ENCODE measurements at regions not wholly inside any gene's neighbourhood (a gene's known extent, or its start where the extent isn't known, plus 50 kb on each side); places are given as distances from the start of the nearest gene placed in this dataset.

- H3K79me1 ChIP-seq (replicated peaks; ENCODE audit: low read length, poor library complexity, severe bottlenecking): no peaks in the 10 kb centered on the region
- H2BK12ac ChIP-seq (ENCODE audit: low read length in 2 of 2): no peak overlapping the region
- no peak overlapping the region for H3K9ac ChIP-seq (ENCODE audit: low read length)
- H3K18ac ChIP-seq (ENCODE audit: low read depth in 1 of 2, low read length in 2 of 2): no peak overlapping the region
- H3K4me2 ChIP-seq (ENCODE audit: low read length, poor library complexity, severe bottlenecking): no peak overlapping the region
- no peak overlapping the region for H2BK120ac ChIP-seq (ENCODE audit: low read depth, low read length)
- no peaks in the 10 kb centered on the region for H3K4me1 ChIP-seq (ENCODE audit: control insufficient read depth, insufficient read depth, low read depth, low read length)
- 100% methylated on average over 1 of the region's 5 CpGs for WGBS
- H2BK15ac ChIP-seq (ENCODE audit: low read depth, poor library complexity, severe bottlenecking): no peak overlapping the region
- H3K4ac ChIP-seq (ENCODE audit: low read depth in 1 of 2, low read length in 2 of 2): no peak overlapping the region
- no peak overlapping the region for H3K27ac ChIP-seq (ENCODE audit: low read length, poor library complexity, severe bottlenecking)
- no peak overlapping the region for H2AFZ ChIP-seq (ENCODE audit: low read depth, low read length)
- H2BK5ac ChIP-seq (ENCODE audit: low read depth, low read length, poor library complexity, severe bottlenecking): no peak overlapping the region
- no peak overlapping the region for H3K14ac ChIP-seq (ENCODE audit: low read length in 2 of 2)
- no peak overlapping the region for H4K8ac ChIP-seq (ENCODE audit: low read length)
- DNase-seq: no peak
- H2AK5ac ChIP-seq (ENCODE audit: low read length, severe bottlenecking): no peak overlapping the region
- H3K4me3 ChIP-seq (ENCODE audit: insufficient read depth in 1 of 2, low read depth in 1 of 2, low read length in 2 of 2): no peak overlapping the region
- no peak overlapping the region for H3K23ac ChIP-seq (ENCODE audit: low read length in 2 of 2)
- no peaks in the 10 kb centered on the region for H3K27me3 ChIP-seq (ENCODE audit: control insufficient read depth in 1 of 2, insufficient read depth in 1 of 2, low read length in 2 of 2)
- H3K9me3 ChIP-seq (ENCODE audit: control insufficient read depth, low read length): no peaks in the 10 kb centered on the region
- H3K36me3 ChIP-seq (ENCODE audit: control insufficient read depth in 1 of 2, insufficient read depth in 2 of 2, low read depth in 1 of 2, low read length in 2 of 2): no peaks in the 10 kb centered on the region
- no peak overlapping the region for H4K91ac ChIP-seq (ENCODE audit: low read length)
Measured at GRCh38 chr10:65531545-65531944, 1394.3 kb upstream of the LRRTM3 start.

- Histone ChIP-seq H3K27ac (ENCODE audit: low read length, poor library complexity, severe bottlenecking) (no peak overlapping the region), H3K4ac (ENCODE audit: low read depth in 1 of 2, low read length in 2 of 2) (no peak overlapping the region)
Measured at GRCh38 chr10:65534771-65535170, 1391.1 kb upstream of the LRRTM3 start.

GRCh38 chr10:65544756-65545155 is 1381.1 kb upstream of the LRRTM3 start:
- Histone ChIP-seq H3K4me2 (ENCODE audit: low read length, poor library complexity, severe bottlenecking) (no peak overlapping the region), H3K4me3 (ENCODE audit: insufficient read depth in 1 of 2, low read depth in 1 of 2, low read length in 2 of 2) (no peak overlapping the region), H2BK5ac (ENCODE audit: low read depth, low read length, poor library complexity, severe bottlenecking) (no peak overlapping the region), H4K8ac (ENCODE audit: low read length) (no peak overlapping the region), H2AK5ac (ENCODE audit: low read length, severe bottlenecking) (no peak overlapping the region), H4K91ac (ENCODE audit: low read length) (no peak overlapping the region), H3K79me1 (replicated peaks; ENCODE audit: low read length, poor library complexity, severe bottlenecking) (no peaks in the 10 kb centered on the region), H2BK15ac (ENCODE audit: low read depth, poor library complexity, severe bottlenecking) (no peak overlapping the region), H3K18ac (ENCODE audit: low read depth in 1 of 2, low read length in 2 of 2) (no peak overlapping the region), H3K27ac (ENCODE audit: low read length, poor library complexity, severe bottlenecking) (no peak overlapping the region), H3K9ac (ENCODE audit: low read length) (no peak overlapping the region), H3K4ac (ENCODE audit: low read depth in 1 of 2, low read length in 2 of 2) (no peak overlapping the region), H3K14ac (ENCODE audit: low read length in 2 of 2) (no peak overlapping the region), H2BK12ac (ENCODE audit: low read length in 2 of 2) (no peak overlapping the region), H3K4me1 (ENCODE audit: control insufficient read depth, insufficient read depth, low read depth, low read length) (no peaks in the 10 kb centered on the region), H3K27me3 (ENCODE audit: control insufficient read depth in 1 of 2, insufficient read depth in 1 of 2, low read length in 2 of 2) (no peaks in the 10 kb centered on the region), H3K36me3 (ENCODE audit: control insufficient read depth in 1 of 2, insufficient read depth in 2 of 2, low read depth in 1 of 2, low read length in 2 of 2) (no peaks in the 10 kb centered on the region), H3K9me3 (ENCODE audit: control insufficient read depth, low read length) (peaks cover 4% of the 10 kb centered on the region), H2BK120ac (ENCODE audit: low read depth, low read length) (no peak overlapping the region), H2AFZ (ENCODE audit: low read depth, low read length) (no peak overlapping the region), H3K23ac (ENCODE audit: low read length in 2 of 2) (no peak overlapping the region)
- DNase-seq: no peak
- 67% methylated on average over 1 of the region's 1 CpG for WGBS

More at GRCh38 chr10:65534771-65535170, 1391.1 kb upstream of the LRRTM3 start:
- Histone ChIP-seq H2BK5ac (ENCODE audit: low read depth, low read length, poor library complexity, severe bottlenecking) (no peak overlapping the region), H2BK120ac (ENCODE audit: low read depth, low read length) (no peak overlapping the region), H3K79me1 (replicated peaks; ENCODE audit: low read length, poor library complexity, severe bottlenecking) (no peaks in the 10 kb centered on the region), H3K9ac (ENCODE audit: low read length) (no peak overlapping the region), H3K4me2 (ENCODE audit: low read length, poor library complexity, severe bottlenecking) (no peak overlapping the region), H3K27me3 (ENCODE audit: control insufficient read depth in 1 of 2, insufficient read depth in 1 of 2, low read length in 2 of 2) (no peaks in the 10 kb centered on the region), H2BK15ac (ENCODE audit: low read depth, poor library complexity, severe bottlenecking) (no peak overlapping the region), H2AFZ (ENCODE audit: low read depth, low read length) (no peak overlapping the region), H4K8ac (ENCODE audit: low read length) (no peak overlapping the region), H3K23ac (ENCODE audit: low read length in 2 of 2) (no peak overlapping the region), H2BK12ac (ENCODE audit: low read length in 2 of 2) (no peak overlapping the region), H3K36me3 (ENCODE audit: control insufficient read depth in 1 of 2, insufficient read depth in 2 of 2, low read depth in 1 of 2, low read length in 2 of 2) (no peaks in the 10 kb centered on the region), H3K9me3 (ENCODE audit: control insufficient read depth, low read length) (no peaks in the 10 kb centered on the region), H2AK5ac (ENCODE audit: low read length, severe bottlenecking) (no peak overlapping the region), H3K4me3 (ENCODE audit: insufficient read depth in 1 of 2, low read depth in 1 of 2, low read length in 2 of 2) (no peak overlapping the region), H3K14ac (ENCODE audit: low read length in 2 of 2) (no peak overlapping the region), H3K18ac (ENCODE audit: low read depth in 1 of 2, low read length in 2 of 2) (no peak overlapping the region), H3K4me1 (ENCODE audit: control insufficient read depth, insufficient read depth, low read depth, low read length) (no peaks in the 10 kb centered on the region), H4K91ac (ENCODE audit: low read length) (no peak overlapping the region)
- 31% methylated on average over 1 of the region's 2 CpGs for WGBS
- DNase-seq: no peak

GRCh38 chr10:65548001-65548400 is 1377.8 kb upstream of the LRRTM3 start:
- no peak overlapping the region for H2BK120ac ChIP-seq (ENCODE audit: low read depth, low read length)
- no peak overlapping the region for H2AK5ac ChIP-seq (ENCODE audit: low read length, severe bottlenecking)
- no peak overlapping the region for H3K4me3 ChIP-seq (ENCODE audit: insufficient read depth in 1 of 2, low read depth in 1 of 2, low read length in 2 of 2)
- WGBS: 81% methylated on average over 3 of the region's 3 CpGs
- no peak overlapping the region for H3K4ac ChIP-seq (ENCODE audit: low read depth in 1 of 2, low read length in 2 of 2)
- H3K23ac ChIP-seq (ENCODE audit: low read length in 2 of 2): no peak overlapping the region
- no peak overlapping the region for H3K14ac ChIP-seq (ENCODE audit: low read length in 2 of 2)
- no peak overlapping the region for H2BK5ac ChIP-seq (ENCODE audit: low read depth, low read length, poor library complexity, severe bottlenecking)
- no peaks in the 10 kb centered on the region for H3K36me3 ChIP-seq (ENCODE audit: control insufficient read depth in 1 of 2, insufficient read depth in 2 of 2, low read depth in 1 of 2, low read length in 2 of 2)
- no peak overlapping the region for H3K18ac ChIP-seq (ENCODE audit: low read depth in 1 of 2, low read length in 2 of 2)
- no peak overlapping the region for H4K8ac ChIP-seq (ENCODE audit: low read length)
- H3K79me1 ChIP-seq (replicated peaks; ENCODE audit: low read length, poor library complexity, severe bottlenecking): no peaks in the 10 kb centered on the region
- no peak overlapping the region for H2BK15ac ChIP-seq (ENCODE audit: low read depth, poor library complexity, severe bottlenecking)
- H3K9ac ChIP-seq (ENCODE audit: low read length): no peak overlapping the region
- H2BK12ac ChIP-seq (ENCODE audit: low read length in 2 of 2): no peak overlapping the region
- no peaks in the 10 kb centered on the region for H3K27me3 ChIP-seq (ENCODE audit: control insufficient read depth in 1 of 2, insufficient read depth in 1 of 2, low read length in 2 of 2)
- peak; percentile 1 for DNase-seq
- no peaks in the 10 kb centered on the region for H3K4me1 ChIP-seq (ENCODE audit: control insufficient read depth, insufficient read depth, low read depth, low read length)
- no peak overlapping the region for H4K91ac ChIP-seq (ENCODE audit: low read length)
- H3K9me3 ChIP-seq (ENCODE audit: control insufficient read depth, low read length): no peaks in the 10 kb centered on the region
- no peak overlapping the region for H3K27ac ChIP-seq (ENCODE audit: low read length, poor library complexity, severe bottlenecking)
- no peak overlapping the region for H2AFZ ChIP-seq (ENCODE audit: low read depth, low read length)
- no peak overlapping the region for H3K4me2 ChIP-seq (ENCODE audit: low read length, poor library complexity, severe bottlenecking)

Data from mesenchymal stem cell (in vitro differentiated cells and primary cell).